ENCODE measurements at regions not wholly inside any gene's neighbourhood (a gene's known extent, or its start where the extent isn't known, plus 50 kb on each side); places are given as distances from the start of the nearest gene placed in this dataset.
A peak's percentile ranks its signal among the peaks of the same experiment; 100 is the strongest.

- Mint-ChIP-seq H3K4me1 (ENCODE audit: low read depth) (peaks cover 13% of the 10 kb centered on the region), H3K4me3 (no peak overlapping the region), H3K9me3 (no peaks in the 10 kb centered on the region), H3K27ac (no peak overlapping the region), H3K27me3 (no peaks in the 10 kb centered on the region), H3K36me3 (ENCODE audit: low read depth) (no peaks in the 10 kb centered on the region)
- ChIA-PET POLR2A (no interaction called here), CTCF (interaction anchor here (0.7 to 0.9 kb wide), 2 partner anchors 9 to 39 kb away, joined by 3 read pairs; no protein-coding TSS in a partner anchor)
- no peak for TF ChIP-seq CTCF (IDR thresholded peaks at IDR 0.05)
- intact Hi-C loops (cut with micrococcal nuclease) = no loop called here
- ATAC-seq (no peak), DNase-seq (peak; percentile 23)
Observed at GRCh38 chr18:23077493-23078256, 57.6 kb upstream of the CABLES1 start.

GRCh38 chr18:23085066-23085465 lies 50.2 kb upstream of the CABLES1 start:
- H3K27ac Mint-ChIP-seq = no peak overlapping the region
- no peaks in the 10 kb centered on the region for H3K36me3 Mint-ChIP-seq (ENCODE audit: low read depth)
- no peaks in the 10 kb centered on the region for H3K4me1 Mint-ChIP-seq (ENCODE audit: low read depth)
- POLR2A ChIA-PET = no interaction called here
- H3K27me3 Mint-ChIP-seq = no peaks in the 10 kb centered on the region
- H3K4me3 Mint-ChIP-seq = no peak overlapping the region
- DNase-seq (no peak), ATAC-seq (no peak)
- no peak for TF ChIP-seq CTCF (IDR thresholded peaks at IDR 0.05)
- no peaks in the 10 kb centered on the region for H3K9me3 Mint-ChIP-seq
- intact Hi-C loops (cut with micrococcal nuclease) = no loop called here
- CTCF ChIA-PET = interaction anchor here (0.9 kb wide), 1 partner anchor 267 kb away, joined by 3 read pairs; no protein-coding TSS in a partner anchor
